ENCODE measurements at regions not wholly inside any gene's neighbourhood (a gene's known extent, or its start where the extent isn't known, plus 50 kb on each side); places are given as distances from the start of the nearest gene placed in this dataset.
"Not testable (repeated sequence)": the region's sequence is repeated elsewhere in the genome, so short reads cannot be mapped to it uniquely, and the experiment has no call there.

DNA sequence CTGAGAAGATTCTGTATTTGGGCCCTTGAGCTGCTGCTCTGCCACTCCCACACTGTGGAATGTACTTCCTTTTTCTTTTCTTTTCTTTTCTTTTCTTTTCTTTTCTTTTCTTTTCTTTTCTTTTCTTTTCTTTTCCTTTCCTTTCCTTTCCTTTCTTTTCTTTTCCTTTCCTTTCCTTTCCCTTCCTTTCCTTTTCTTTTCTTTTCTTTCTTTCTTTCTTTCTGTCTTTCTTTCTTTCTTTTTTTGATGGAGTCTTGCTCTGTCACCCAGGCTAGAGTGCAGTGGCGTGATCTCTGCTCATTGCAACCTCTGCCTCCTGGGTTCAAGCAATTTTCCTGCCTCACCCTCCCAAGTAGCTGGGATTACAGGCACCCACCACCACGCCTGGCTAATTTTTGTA lies 89.8 kb downstream of the DNAAF6 start:
- FAIRE-seq; H3K27me3 ChIP-seq (ENCODE audit: control insufficient read depth, insufficient read depth, low read length): not testable (repeated sequence)

DNA sequence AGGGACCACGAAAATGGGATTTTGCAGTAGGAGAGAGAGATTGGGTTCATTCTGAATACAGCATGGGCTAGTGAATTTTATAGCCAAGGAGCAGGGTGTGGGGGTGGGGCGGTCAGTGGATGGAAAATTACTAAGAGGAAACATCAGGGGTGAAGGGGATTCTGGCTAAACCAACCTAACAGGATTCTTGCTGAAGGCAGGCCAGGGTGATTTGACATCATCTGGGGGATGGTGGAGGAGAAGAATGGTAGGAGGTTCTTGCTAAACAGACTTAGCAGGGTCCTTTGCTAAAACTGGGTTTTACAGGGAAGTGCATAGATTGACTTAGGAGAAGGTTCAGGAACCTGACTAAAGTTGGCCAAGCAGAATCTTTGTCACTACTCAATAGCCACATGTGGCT lies 91.9 kb downstream of the DNAAF6 start:
- Histone ChIP-seq H3K4me1 (ENCODE audit: control insufficient read depth in 2 of 3, insufficient read depth in 2 of 3, low read depth in 1 of 3, low read length in 3 of 3) (no peaks in the 10 kb centered on the region), H3K27ac (ENCODE audit: low read depth in 2 of 2, low read length in 2 of 2) (no peak overlapping the region), H3K9me3 (ENCODE audit: control insufficient read depth in 2 of 3, insufficient read depth in 1 of 3, low read length in 3 of 3) (no peaks in the 10 kb centered on the region), H3K9ac (ENCODE audit: low read length in 3 of 3) (no peak overlapping the region), H3K27me3 (ENCODE audit: control insufficient read depth, insufficient read depth, low read length) (no peaks in the 10 kb centered on the region), H3K4me3 (ENCODE audit: low read length in 3 of 3) (no peak overlapping the region), H3K36me3 (ENCODE audit: control insufficient read depth in 2 of 3, insufficient read depth in 3 of 3, low read length in 3 of 3) (no peaks in the 10 kb centered on the region)
- DNase-seq (no peak), FAIRE-seq (no peak)
- TF ChIP-seq, protein P1, sequence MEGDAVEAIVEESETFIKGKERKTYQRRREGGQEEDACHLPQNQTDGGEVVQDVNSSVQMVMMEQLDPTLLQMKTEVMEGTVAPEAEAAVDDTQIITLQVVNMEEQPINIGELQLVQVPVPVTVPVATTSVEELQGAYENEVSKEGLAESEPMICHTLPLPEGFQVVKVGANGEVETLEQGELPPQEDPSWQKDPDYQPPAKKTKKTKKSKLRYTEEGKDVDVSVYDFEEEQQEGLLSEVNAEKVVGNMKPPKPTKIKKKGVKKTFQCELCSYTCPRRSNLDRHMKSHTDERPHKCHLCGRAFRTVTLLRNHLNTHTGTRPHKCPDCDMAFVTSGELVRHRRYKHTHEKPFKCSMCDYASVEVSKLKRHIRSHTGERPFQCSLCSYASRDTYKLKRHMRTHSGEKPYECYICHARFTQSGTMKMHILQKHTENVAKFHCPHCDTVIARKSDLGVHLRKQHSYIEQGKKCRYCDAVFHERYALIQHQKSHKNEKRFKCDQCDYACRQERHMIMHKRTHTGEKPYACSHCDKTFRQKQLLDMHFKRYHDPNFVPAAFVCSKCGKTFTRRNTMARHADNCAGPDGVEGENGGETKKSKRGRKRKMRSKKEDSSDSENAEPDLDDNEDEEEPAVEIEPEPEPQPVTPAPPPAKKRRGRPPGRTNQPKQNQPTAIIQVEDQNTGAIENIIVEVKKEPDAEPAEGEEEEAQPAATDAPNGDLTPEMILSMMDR (IDR thresholded peaks at IDR 0.05; ENCODE audit: borderline replicate concordance, extremely low read depth, insufficient read depth), result no peak
- intact Hi-C loops (cut with DNase I), result no loop called here

More for the DNA sequence above, 89.8 kb downstream of the DNAAF6 start:
- H3K9ac ChIP-seq (ENCODE audit: low read length in 3 of 3); H3K36me3 ChIP-seq (ENCODE audit: control insufficient read depth in 2 of 3, insufficient read depth in 3 of 3, low read length in 3 of 3); H3K4me3 ChIP-seq (ENCODE audit: low read length in 3 of 3); intact Hi-C loops (cut with DNase I); H3K27ac ChIP-seq (ENCODE audit: low read depth in 2 of 2, low read length in 2 of 2); H3K9me3 ChIP-seq (ENCODE audit: control insufficient read depth in 2 of 3, insufficient read depth in 1 of 3, low read length in 3 of 3); H3K4me1 ChIP-seq (ENCODE audit: control insufficient read depth in 2 of 3, insufficient read depth in 2 of 3, low read depth in 1 of 3, low read length in 3 of 3); DNase-seq: not testable (repeated sequence)

DNA sequence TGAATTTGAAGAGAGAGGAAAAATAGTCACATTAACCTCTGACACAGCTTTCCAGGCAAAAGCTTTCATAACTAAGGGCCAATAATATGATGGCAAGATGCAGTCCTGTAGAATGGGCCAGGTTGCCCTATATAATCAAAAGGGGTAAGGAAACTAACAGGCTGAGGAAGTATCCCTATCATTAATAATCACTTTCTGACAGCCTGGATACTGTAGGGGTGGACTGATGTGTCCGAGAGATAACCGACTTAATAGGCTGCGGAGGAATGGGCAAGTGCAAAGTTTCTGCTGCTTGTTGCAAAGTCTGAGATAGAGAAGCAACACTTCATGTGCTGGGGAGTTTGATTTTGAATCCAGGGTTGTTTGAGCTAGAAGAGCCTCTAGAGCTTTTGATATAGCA lies 94.8 kb downstream of the DNAAF6 start:
- FAIRE-seq, result no peak
- H3K9me3 ChIP-seq (ENCODE audit: control insufficient read depth in 2 of 3, insufficient read depth in 1 of 3, low read length in 3 of 3), result no peaks in the 10 kb centered on the region
- H3K4me3 ChIP-seq (ENCODE audit: low read length in 3 of 3), result no peak overlapping the region
- DNase-seq, result no peak
- no peaks in the 10 kb centered on the region for H3K27me3 ChIP-seq (ENCODE audit: control insufficient read depth, insufficient read depth, low read length)
- intact Hi-C loops (cut with DNase I), result no loop called here
- H3K4me1 ChIP-seq (ENCODE audit: control insufficient read depth in 2 of 3, insufficient read depth in 2 of 3, low read depth in 1 of 3, low read length in 3 of 3), result no peaks in the 10 kb centered on the region
- no peak overlapping the region for H3K27ac ChIP-seq (ENCODE audit: low read depth in 2 of 2, low read length in 2 of 2)
- TF ChIP-seq, protein P1 (IDR thresholded peaks at IDR 0.05; ENCODE audit: borderline replicate concordance, extremely low read depth, insufficient read depth), result no peak
- no peaks in the 10 kb centered on the region for H3K36me3 ChIP-seq (ENCODE audit: control insufficient read depth in 2 of 3, insufficient read depth in 3 of 3, low read length in 3 of 3)
- H3K9ac ChIP-seq (ENCODE audit: low read length in 3 of 3), result no peak overlapping the region

DNA sequence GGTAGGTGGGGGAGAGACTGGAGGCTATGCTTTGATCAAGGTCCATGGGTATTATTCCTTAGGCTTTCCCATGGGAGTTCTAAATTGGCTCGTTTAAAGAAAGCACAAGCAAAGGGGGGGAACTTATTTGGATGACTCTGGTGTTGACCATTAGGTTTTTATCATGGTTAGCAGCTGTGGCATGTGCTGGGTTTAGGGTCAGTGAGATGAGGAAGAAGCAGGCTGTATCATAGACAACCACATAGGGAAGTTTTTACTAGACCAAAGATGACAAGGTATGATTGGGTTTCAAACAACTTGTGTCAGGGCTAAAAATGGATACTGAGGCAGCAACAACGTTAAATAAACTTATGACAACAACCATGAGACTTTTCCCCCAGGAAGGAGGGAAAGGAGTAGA lies 97.7 kb downstream of the DNAAF6 start:
- Histone ChIP-seq H3K36me3 (ENCODE audit: control insufficient read depth in 2 of 3, insufficient read depth in 3 of 3, low read length in 3 of 3) (no peaks in the 10 kb centered on the region), H3K9ac (ENCODE audit: low read length in 3 of 3) (no peak overlapping the region), H3K9me3 (ENCODE audit: control insufficient read depth in 2 of 3, insufficient read depth in 1 of 3, low read length in 3 of 3) (no peaks in the 10 kb centered on the region), H3K4me1 (ENCODE audit: control insufficient read depth in 2 of 3, insufficient read depth in 2 of 3, low read depth in 1 of 3, low read length in 3 of 3) (no peaks in the 10 kb centered on the region), H3K27ac (ENCODE audit: low read depth in 2 of 2, low read length in 2 of 2) (no peak overlapping the region), H3K27me3 (ENCODE audit: control insufficient read depth, insufficient read depth, low read length) (no peaks in the 10 kb centered on the region), H3K4me3 (ENCODE audit: low read length in 3 of 3) (no peak overlapping the region)
- FAIRE-seq, result no peak
- DNase-seq, result no peak
- TF ChIP-seq, protein P1 (IDR thresholded peaks at IDR 0.05; ENCODE audit: borderline replicate concordance, extremely low read depth, insufficient read depth), result no peak
- intact Hi-C loops (cut with DNase I), result no loop called here

Measured in kidney (tissue), 13 donors.